Right cardiac atrium (tissue), 5 donors: ENCODE measurements at regions not wholly inside any gene's neighbourhood (a gene's known extent, or its start where the extent isn't known, plus 50 kb on each side); places are given as distances from the start of the nearest gene placed in this dataset.
"Not testable (repeated sequence)": the region's sequence is repeated elsewhere in the genome, so short reads cannot be mapped to it uniquely, and the experiment has no call there.

Experiments
- ATAC-seq, 2 donors: fragments of 200-7000 bp; cut with Tn5 transposase; one replicate each; pipeline versions ENCODE4 v1.8.0 to v1.9.1; 2020; ENCODE audit warnings: moderate library complexity in 2 of 2, mild to moderate bottlenecking in 1 of 2
- DNase-seq, 3 donors: peaks; one replicate each; pipeline ENCODE4 v3.0.0-alpha.2; 2020
- H3K27ac ChIP-seq: one replicate; pipeline ENCODE4 v1.5.1; 2013; ENCODE audit warnings: mild to moderate bottlenecking, low read length, control low read depth, moderate library complexity
- H3K27me3 ChIP-seq: one replicate; pipeline ENCODE4 v1.6.1; 2013; ENCODE audit not compliant: control insufficient read depth, insufficient read depth
- H3K4me1 ChIP-seq: one replicate; pipeline ENCODE4 v1.6.1; 2013; ENCODE audit warnings: low read length; ENCODE audit not compliant: control insufficient read depth, insufficient read depth
- H3K4me3 ChIP-seq: one replicate; pipeline ENCODE4 v1.5.1; 2013; ENCODE audit warnings: low read length, control low read depth
- H3K9me3 ChIP-seq: one replicate; pipeline ENCODE4 v1.6.1; 2013; ENCODE audit warnings: low read length; ENCODE audit not compliant: control insufficient read depth
- WGBS: extraction: QIAGEN DNeasy Blood & Tissue Kit; methylation state at CpG from one replicate; pipeline ENCODE4 v1.1.7; 2013; 5-methylcytosine and 5-hydroxymethylcytosine counted together
- intact Hi-C, 4 donors: fragments of 100-400 bp; cut with DNase I; formaldehyde crosslinking; loops; one replicate each; pipeline versions ENCODE4 v1.11.0 to v1.14.0; 2022 to 2023
- donor health status: healthy with polysubstance abuse.
- donor health status: DM: no; HTN: yes; CAD: no.
- donor health status: DM: no; HTN: no; CAD: no.
- donor health status: DM: no; HTN: yes; CAD: no; lungs with severe emphysema.
- donor health status: DM: yes; HTN: yes; CAD: no.

GRCh38 chrX:39493168-39493567 is 604.6 kb downstream of the BCOR start:
- no peak for ATAC-seq
- intact Hi-C loops = no loop called here

DNA sequence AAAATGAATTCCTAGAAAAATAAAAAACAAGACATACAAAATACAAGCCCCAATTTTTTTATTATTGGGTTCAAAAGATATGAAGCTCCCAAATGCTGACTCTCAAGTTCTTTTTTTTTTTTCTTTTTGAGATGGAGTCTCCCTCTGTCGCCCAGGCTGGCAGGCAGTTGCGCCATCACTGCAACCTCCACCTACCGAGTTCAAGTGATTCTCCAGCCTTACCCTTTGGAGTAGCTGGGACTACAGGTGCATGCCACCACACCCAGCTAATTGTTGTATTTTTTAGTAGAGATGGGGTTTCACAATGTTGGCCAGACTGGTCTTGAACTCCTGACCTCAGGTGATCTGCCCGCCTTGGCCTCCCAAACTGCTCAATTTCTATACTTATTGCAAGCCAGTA is 600.6 kb downstream of the BCOR start:
- ATAC-seq, intact Hi-C loops, DNase-seq, H3K4me1 ChIP-seq, H3K27me3 ChIP-seq, H3K27ac ChIP-seq, H3K4me3 ChIP-seq, H3K9me3 ChIP-seq: not testable (repeated sequence)
- WGBS = 89% methylated on average over 4 of the region's 4 CpGs

More at GRCh38 chrX:39493168-39493567, 604.6 kb downstream of the BCOR start:
- DNase-seq = no peak
- WGBS = 84% methylated on average over 1 of the region's 1 CpG
- Histone ChIP-seq H3K4me1 (peaks cover 3% of the 10 kb centered on the region), H3K4me3 (no peak overlapping the region), H3K27me3 (no peaks in the 10 kb centered on the region), H3K9me3 (no peaks in the 10 kb centered on the region), H3K27ac (no peak overlapping the region)

GRCh38 chrX:39497702-39498265 is 600.0 kb downstream of the BCOR start:
- WGBS = 86% methylated on average over 7 of the region's 7 CpGs
- ATAC-seq = no peak
- intact Hi-C loops = no loop called here
- Histone ChIP-seq H3K4me1 (no peaks in the 10 kb centered on the region), H3K9me3 (no peaks in the 10 kb centered on the region), H3K4me3 (no peak overlapping the region), H3K27me3 (no peaks in the 10 kb centered on the region), H3K27ac (no peak overlapping the region)
- DNase-seq = no peak

GRCh38 chrX:39499996-39500395 is 597.8 kb downstream of the BCOR start:
- H3K4me3 ChIP-seq = no peak overlapping the region
- H3K27me3 ChIP-seq = no peaks in the 10 kb centered on the region
- DNase-seq (no peak), ATAC-seq (no peak)
- H3K27ac ChIP-seq = no peak overlapping the region
- peaks cover 1% of the 10 kb centered on the region for H3K4me1 ChIP-seq
- no peaks in the 10 kb centered on the region for H3K9me3 ChIP-seq
- intact Hi-C loops = loop anchor here in 1 of 4 donors (10.0 kb wide), 1 partner anchor 55 kb away; no protein-coding TSS in a partner anchor

GRCh38 chrX:39501822-39502221 is 595.9 kb downstream of the BCOR start:
- no peak overlapping the region for H3K27ac ChIP-seq
- ATAC-seq = no peak
- intact Hi-C loops = loop anchor here in 1 of 4 donors (10.0 kb wide), 1 partner anchor 57 kb away; no protein-coding TSS in a partner anchor
- WGBS = 94% methylated on average over 3 of the region's 3 CpGs
- no peak for DNase-seq
- no peak overlapping the region for H3K4me3 ChIP-seq
- H3K4me1 ChIP-seq = peaks cover 1% of the 10 kb centered on the region
- H3K9me3 ChIP-seq = no peaks in the 10 kb centered on the region
- no peaks in the 10 kb centered on the region for H3K27me3 ChIP-seq

DNA sequence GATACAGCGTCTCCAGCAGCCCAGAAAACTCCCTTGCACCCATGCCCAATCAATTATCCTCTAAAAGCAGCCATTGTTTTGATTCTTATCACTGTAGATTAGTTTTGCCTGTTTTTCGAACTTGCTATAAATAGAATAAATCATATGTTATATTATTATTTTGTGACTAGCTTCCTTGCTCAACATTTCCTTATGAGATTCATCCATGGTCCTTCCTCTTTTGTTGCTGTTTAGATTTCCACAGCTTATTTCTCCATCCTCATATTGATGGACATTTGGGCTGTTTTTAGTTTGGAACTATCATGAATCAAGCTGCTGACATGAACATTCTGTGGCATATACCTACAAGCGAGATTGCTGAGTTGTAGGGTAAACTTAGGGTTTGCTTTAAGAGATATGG is 595.3 kb downstream of the BCOR start:
- WGBS = 85% methylated on average over 3 of the region's 3 CpGs
- DNase-seq (no peak), ATAC-seq (no peak)
- H3K4me1 ChIP-seq = peaks cover 1% of the 10 kb centered on the region
- H3K4me3 ChIP-seq = no peak overlapping the region
- intact Hi-C loops = loop anchor here in 1 of 4 donors (10.0 kb wide), 1 partner anchor 58 kb away; no protein-coding TSS in a partner anchor
- no peaks in the 10 kb centered on the region for H3K9me3 ChIP-seq
- H3K27ac ChIP-seq = no peak overlapping the region
- H3K27me3 ChIP-seq = no peaks in the 10 kb centered on the region

- 39% methylated on average over 2 of the region's 2 CpGs for WGBS
- H3K27me3 ChIP-seq = no peaks in the 10 kb centered on the region
- peaks cover 1% of the 10 kb centered on the region for H3K4me1 ChIP-seq
- DNase-seq (no peak), ATAC-seq (no peak)
- intact Hi-C loops = loop anchor here in 1 of 4 donors (10.0 kb wide), 1 partner anchor 59 kb away; no protein-coding TSS in a partner anchor
- no peak overlapping the region for H3K4me3 ChIP-seq
- H3K9me3 ChIP-seq = no peaks in the 10 kb centered on the region
- no peak overlapping the region for H3K27ac ChIP-seq
These were observed 593.5 kb downstream of the BCOR start for GRCh38 chrX:39504227-39504626.

DNA sequence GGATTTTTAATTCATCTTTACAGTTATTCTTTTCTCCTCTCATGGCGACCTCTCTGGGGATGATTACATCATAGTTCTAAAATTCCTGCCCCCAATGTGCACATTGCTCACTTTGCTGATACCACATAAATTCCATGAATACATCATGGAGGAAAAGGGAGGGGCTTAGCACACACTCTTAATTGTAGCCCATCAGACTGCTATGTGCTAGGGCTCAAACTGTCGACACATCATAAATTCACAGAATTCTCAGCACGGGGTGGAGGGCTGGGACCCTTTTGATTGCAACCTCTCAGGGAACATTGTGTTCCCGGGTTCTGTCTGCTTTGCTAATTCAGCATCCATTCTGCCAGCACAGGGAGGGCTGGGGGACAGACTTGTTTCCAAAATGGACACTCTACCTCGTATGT is 592.9 kb downstream of the BCOR start:
- ATAC-seq = peak; percentile 43 to 88
- intact Hi-C loops = loop anchor here in 1 of 4 donors (10.0 kb wide), 1 partner anchor 60 kb away; no protein-coding TSS in a partner anchor
- no peak overlapping the region for H3K4me3 ChIP-seq
- no peaks in the 10 kb centered on the region for H3K27me3 ChIP-seq
- H3K27ac ChIP-seq = no peak overlapping the region
- no peaks in the 10 kb centered on the region for H3K9me3 ChIP-seq
- WGBS = 42% methylated on average over 5 of the region's 5 CpGs
- peak in 1 of 3 donors; percentile 56 for DNase-seq
- peaks cover 1% of the 10 kb centered on the region for H3K4me1 ChIP-seq

- Histone ChIP-seq H3K9me3 (no peaks in the 10 kb centered on the region), H3K4me1 (peaks cover 1% of the 10 kb centered on the region), H3K27me3 (no peaks in the 10 kb centered on the region), H3K27ac (no peak overlapping the region), H3K4me3 (no peak overlapping the region)
- WGBS = 97% methylated on average over 9 of the region's 9 CpGs
- intact Hi-C loops = loop anchor here in 1 of 4 donors (10.0 kb wide), 1 partner anchor 61 kb away; no protein-coding TSS in a partner anchor
- DNase-seq = no peak
- no peak for ATAC-seq
These were observed 591.6 kb downstream of the BCOR start for GRCh38 chrX:39506131-39506530.

DNA sequence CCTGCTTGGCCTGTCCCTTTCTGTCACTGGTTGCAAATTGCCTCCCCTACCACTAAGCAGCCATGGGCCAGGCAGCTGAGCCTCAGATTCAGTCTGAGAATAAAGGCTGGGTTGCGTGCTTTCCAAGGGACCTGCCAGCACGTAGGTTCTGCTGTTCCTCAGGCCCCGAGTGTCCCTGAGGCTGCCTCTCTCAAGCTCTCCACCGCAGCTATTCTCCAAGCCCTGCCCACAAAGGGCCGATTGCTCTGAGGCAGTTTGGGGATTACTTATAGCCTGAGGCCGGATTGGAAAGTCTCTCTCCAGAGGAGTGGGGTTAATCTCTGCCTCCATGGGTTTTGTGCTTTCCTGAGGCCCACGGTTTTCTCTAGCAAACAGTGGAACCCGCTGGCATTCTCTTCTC is 590.7 kb downstream of the BCOR start:
- H3K27ac ChIP-seq = peak overlapping the region; percentile 45
- 77% methylated on average over 8 of the region's 8 CpGs for WGBS

GRCh38 chrX:39507617-39508299 is 590.0 kb downstream of the BCOR start:
- ATAC-seq (peak; percentile 55 to 67), DNase-seq (no peak)
- peaks cover 3% of the 10 kb centered on the region for H3K4me1 ChIP-seq
- H3K4me3 ChIP-seq = no peak overlapping the region
- H3K9me3 ChIP-seq = no peaks in the 10 kb centered on the region
- peak overlapping the region; percentile 83 for H3K27ac ChIP-seq
- intact Hi-C loops = loop anchor here in 1 of 4 donors (10.0 kb wide), 1 partner anchor 63 kb away; no protein-coding TSS in a partner anchor
- WGBS = 67% methylated on average over 4 of the region's 4 CpGs
- H3K27me3 ChIP-seq = no peaks in the 10 kb centered on the region

More for the DNA sequence above, 590.7 kb downstream of the BCOR start:
- Histone ChIP-seq H3K27me3 (no peaks in the 10 kb centered on the region), H3K9me3 (no peaks in the 10 kb centered on the region), H3K4me1 (peaks cover 3% of the 10 kb centered on the region), H3K4me3 (no peak overlapping the region)
- intact Hi-C loops = loop anchor here in 1 of 4 donors (10.0 kb wide), 1 partner anchor 62 kb away; no protein-coding TSS in a partner anchor
- no peak for DNase-seq
- ATAC-seq = no peak
